CD1c-positive myeloid dendritic cell (primary cell): ENCODE measurements at regions not wholly inside any gene's neighbourhood (a gene's known extent, or its start where the extent isn't known, plus 50 kb on each side); places are given as distances from the start of the nearest gene placed in this dataset.
"Not testable (repeated sequence)": the region's sequence is repeated elsewhere in the genome, so short reads cannot be mapped to it uniquely, and the experiment has no call there.

ENCODE experiments used
- DNase-seq: peaks from one replicate; pipeline ENCODE4 v3.0.0-alpha.2; 2016; ENCODE audit errors: extremely low spot score

GRCh38 chr1:30460661-30461060, 262.7 kb downstream of the MATN1 start:
- DNase-seq, result no peak

DNA sequence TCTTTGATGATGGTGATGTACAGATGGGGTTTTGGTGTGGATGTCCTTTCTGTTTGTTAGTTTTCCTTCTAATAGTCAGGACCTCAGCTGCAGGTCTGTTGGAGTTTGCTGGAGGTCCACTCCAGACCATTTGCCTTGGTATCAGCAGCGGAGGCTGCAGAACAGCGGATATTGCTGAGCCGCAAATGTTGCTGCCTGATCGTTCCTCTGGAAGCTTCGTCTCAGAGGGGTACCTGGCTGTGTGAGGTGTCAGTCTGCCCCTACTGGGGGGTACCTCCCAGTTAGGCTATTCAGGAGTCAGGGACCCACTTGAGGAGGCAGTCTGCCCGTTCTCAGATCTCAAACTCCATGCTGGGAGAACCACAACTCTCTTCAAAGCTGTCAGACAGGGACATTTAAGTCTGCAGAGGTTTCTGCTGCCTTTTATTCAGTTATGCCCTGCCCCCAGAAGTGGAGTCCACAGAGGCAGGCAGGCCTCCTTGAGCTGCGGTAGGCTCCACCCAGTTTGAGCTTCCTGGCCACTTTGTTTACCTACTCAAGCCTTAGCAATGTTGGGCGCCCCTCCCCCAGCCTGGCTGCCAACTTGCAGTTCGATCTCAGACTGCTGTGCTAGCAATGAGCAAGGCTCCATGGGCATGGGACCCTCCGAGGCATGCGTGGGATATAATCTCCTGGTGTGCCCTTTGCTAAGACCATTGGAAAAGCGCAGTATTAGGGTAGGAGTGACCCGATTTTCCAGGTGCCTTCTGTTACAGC, 264.5 kb downstream of the MATN1 start:
- not testable (repeated sequence) for DNase-seq

GRCh38 chr1:30452925-30453324, 270.5 kb downstream of the MATN1 start:
- no peak for DNase-seq

- no peak for DNase-seq
Observed at GRCh38 chr1:30452170-30452569, 271.2 kb downstream of the MATN1 start.

- no peak for DNase-seq
Observed at GRCh38 chr1:30451532-30452125, 271.8 kb downstream of the MATN1 start.

DNA sequence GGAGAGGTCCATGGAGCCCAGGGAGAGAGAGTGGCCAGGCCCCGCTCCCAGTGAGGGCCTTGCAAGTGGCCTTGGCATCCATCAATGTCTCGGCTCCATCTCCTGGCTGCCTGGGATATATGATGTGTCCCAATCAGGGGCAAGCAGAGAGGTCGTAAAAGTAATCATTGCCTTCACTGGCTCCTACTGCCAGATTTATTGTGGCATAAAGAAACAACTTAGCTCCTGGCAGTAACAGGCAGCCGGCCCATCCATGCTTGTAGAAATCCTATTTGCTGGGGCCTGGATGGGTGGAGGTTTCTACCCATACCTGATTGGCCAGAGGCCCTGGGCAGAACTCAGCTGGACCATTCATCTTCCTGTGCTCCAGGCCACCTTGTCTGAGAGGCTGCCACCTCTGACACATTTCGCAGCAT, 272.6 kb downstream of the MATN1 start:
- no peak for DNase-seq

DNA sequence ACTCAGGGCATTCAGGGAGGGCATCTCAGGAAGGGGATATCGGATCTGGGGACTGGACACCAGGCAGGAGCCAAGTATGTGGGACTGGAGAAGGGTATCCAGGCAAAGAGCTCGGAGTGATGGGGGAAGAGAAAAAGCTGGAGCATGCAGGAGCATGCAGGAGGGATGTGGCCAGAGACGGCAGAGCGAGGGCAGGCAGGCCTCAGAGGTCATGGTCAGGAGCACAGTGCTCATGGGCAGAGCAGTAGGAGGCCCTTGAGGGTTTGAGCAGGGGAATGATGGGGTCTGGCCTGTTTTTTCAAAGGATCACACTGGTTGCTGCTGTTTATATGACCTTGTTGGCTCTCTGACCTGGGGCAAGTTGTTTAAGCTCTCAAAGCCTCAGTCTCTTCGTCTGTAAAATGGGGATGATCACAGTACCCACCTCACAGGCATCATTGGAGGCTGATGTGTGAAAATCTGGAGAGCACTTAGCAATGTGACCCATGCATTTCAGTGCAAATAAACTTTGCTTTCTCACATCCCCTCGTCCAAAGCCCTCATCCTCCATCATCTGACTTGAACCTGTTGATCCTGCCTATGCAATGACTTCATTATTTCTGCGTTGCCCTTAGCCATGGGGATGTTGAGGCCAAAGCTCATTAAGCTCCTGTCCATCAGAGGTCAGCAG, 273.1 kb downstream of the MATN1 start:
- DNase-seq, result no peak

GRCh38 chr1:30449428-30450147, 273.8 kb downstream of the MATN1 start:
- no peak for DNase-seq

DNA sequence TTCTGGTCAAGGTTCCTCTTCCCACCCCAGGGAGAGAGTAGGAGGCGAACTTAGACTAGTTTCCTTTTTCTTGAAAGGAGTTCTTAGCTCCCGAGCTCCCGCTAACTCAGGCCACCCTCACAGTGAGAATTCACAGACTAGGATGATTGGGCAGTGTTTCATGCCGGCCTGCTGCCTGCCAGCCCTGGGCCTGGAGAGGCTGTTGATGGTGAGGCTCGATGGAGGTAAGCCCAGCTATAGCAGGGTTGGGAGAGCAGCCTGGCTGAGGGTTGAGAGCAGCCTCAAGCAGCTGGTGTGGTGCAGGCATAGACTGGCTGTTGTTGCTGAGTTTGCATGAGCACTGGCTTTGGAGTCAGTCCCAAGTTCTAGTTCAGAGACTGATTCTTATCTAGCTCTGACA, 274.4 kb downstream of the MATN1 start:
- DNase-seq, result no peak

GRCh38 chr1:30447701-30448100, 275.7 kb downstream of the MATN1 start:
- DNase-seq, result no peak

GRCh38 chr1:30447080-30447479, 276.3 kb downstream of the MATN1 start:
- no peak for DNase-seq

DNA sequence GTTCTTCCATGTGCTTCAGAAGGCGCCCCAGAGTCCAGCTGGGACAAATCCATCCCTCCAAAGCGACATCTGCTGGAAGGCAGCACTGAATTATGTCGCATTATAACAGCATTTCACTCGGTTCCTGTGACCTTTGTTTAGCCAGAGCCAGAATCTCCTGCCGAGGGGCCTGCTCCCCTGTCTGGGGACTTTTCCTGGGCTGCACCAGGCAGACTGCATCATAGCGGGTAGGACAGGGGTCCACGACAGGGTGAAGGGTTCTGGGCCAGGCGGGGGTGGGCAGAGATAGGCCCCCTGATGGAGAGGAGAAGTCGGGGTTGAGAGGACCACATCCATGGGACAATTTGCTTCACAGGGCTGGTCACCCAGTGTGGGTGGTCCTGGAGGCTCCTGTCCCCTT, 276.9 kb downstream of the MATN1 start:
- DNase-seq, result no peak

DNA sequence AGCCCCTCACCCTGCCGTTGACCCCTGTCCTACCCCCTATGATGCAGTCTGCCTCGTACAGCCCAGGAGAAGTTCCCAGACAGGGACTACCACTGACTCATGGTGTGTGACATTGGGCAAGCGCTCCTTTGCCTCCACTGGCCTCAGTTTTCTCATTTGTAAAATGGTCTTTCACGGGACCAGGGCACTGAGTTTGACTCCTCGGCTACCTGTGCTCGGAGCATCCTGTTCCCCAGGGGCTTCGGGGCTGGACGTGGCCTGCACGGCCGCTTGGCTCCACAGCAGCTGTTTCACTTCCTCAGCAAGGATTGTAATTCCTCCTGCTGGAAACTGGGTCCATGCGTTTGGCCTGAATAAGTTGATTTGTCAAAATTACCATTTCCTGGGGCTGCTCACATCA, 277.3 kb downstream of the MATN1 start:
- DNase-seq, result no peak

DNA sequence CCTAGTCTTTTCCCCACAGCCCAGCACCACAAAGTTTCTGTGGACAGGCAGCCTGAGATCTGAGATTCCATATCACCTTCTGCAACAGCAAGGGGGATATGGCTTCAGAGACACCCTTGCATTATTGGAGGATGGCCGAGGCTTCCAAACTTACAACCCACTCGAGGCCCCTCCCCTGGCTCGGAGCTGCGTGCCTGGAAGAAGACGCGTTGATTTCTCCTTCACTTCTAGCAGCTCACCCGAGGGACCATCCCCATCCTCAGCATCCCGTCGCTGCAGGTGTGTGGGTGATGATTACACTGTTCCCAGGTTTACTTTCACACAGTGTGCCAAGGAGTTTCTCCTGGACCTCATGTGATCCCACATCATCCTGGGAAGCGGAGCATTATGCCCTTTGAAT, 277.9 kb downstream of the MATN1 start:
- DNase-seq, result no peak

- DNase-seq, result no peak
Observed at GRCh38 chr1:30444850-30445249, 278.5 kb downstream of the MATN1 start.

DNA sequence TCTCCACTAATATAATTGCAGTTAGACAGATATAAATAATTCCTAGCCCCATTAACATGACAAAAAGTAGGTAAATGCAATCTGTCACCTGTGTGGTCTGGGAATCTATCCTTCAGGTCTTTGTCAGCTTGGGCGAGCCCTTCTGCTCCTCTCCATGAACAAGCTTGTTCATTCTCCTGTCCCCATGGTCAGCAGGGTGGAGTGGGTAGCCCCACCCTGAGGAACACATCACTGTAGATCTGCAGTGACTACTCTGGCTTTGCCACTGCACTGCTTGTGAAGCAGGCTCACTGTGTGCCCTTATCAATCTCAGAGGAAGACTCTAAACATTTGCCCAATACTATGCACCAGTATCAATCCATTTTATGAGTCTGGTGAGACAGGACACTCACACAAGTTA, 279.0 kb downstream of the MATN1 start:
- no peak for DNase-seq

GRCh38 chr1:30438274-30438673, 285.1 kb downstream of the MATN1 start:
- DNase-seq, result not testable (repeated sequence)

- DNase-seq, result no peak
Observed at GRCh38 chr1:30437059-30437576, 286.3 kb downstream of the MATN1 start.

DNA sequence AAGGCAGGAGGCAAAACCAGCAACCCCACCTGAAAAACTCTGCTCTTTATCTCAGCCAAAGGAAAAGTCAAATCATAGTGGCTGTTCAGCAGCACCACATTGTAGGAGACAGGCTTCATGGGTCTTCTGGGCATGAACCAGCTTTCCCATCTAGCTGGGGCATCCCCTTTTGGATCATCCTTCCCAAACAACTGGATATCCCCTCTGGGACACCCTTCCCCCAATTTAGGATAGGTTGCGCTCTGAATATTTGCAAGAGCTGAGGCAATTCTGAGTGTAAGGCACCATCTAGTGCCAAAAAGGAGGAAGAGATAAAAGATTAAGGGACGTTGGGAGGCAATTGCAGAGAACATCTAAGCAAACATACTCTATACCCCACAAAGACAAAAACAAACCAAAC, 295.8 kb downstream of the MATN1 start:
- no peak for DNase-seq

DNA sequence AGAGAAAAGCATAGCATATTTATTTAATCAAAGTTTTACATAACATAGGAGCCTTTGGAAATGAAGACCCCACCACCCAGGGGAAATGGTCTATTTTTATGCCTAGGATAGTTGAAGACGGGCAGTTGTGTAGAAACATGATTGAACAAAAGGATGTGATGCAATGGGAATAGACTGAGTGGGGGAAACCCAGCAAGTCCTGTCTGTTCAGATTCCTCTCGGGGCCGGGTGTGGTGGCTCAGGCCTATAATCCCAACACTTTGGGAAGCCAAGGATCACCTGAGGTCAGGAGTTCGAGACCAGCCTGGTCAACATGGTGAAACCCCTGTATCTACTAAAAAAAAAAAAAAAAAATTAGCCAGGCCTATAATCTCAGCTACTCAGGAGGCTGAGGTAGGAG, 298.3 kb downstream of the MATN1 start:
- no peak for DNase-seq

- DNase-seq, result no peak
Observed at GRCh38 chr1:30423570-30423969, 299.8 kb downstream of the MATN1 start.

DNA sequence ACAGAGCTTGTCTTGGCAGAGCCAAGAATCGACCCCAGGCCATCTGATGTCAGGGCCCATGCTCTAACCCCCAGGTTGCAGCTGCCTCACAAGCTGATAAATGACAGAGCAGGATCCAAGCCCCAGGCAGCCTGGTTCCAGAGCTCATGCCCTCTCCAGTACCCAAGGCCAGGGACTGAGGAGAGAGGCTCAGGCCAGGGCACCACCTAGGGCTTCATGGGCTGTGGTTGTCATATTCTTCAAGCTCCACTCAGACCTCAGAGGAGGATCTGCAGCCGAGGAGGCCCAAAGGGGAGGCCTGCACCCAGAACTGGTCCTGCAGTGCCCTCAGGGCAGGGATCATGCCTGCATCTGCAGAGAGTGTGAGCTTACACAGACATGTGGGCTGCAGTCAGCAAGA, 301.1 kb downstream of the MATN1 start:
- DNase-seq, result no peak
